IgD-negative memory B cell (primary cell): ENCODE measurements at regions not wholly inside any gene's neighbourhood (a gene's known extent, or its start where the extent isn't known, plus 50 kb on each side); places are given as distances from the start of the nearest gene placed in this dataset.
"Not testable (repeated sequence)": the region's sequence is repeated elsewhere in the genome, so short reads cannot be mapped to it uniquely, and the experiment has no call there.

Source experiments
- H3K27ac Mint-ChIP-seq, 3 donors: one replicate each; pipeline ENCODE4 v1.8.0; 2020 to 2022; ENCODE audit warnings: mild to moderate bottlenecking in 3 of 3, mixed read lengths in 3 of 3, moderate library complexity in 1 of 3
- H3K27me3 Mint-ChIP-seq: one replicate; pipeline ENCODE4 v1.8.0; 2021; ENCODE audit warnings: mixed read lengths
- H3K36me3 Mint-ChIP-seq: one replicate; pipeline ENCODE4 v1.8.0; 2020; ENCODE audit warnings: mild to moderate bottlenecking, mixed read lengths
- H3K4me1 Mint-ChIP-seq, 3 donors: one replicate each; pipeline ENCODE4 v1.8.0; 2020 to 2022; ENCODE audit warnings: mixed read lengths in 3 of 3, mild to moderate bottlenecking in 1 of 3
- H3K4me3 Mint-ChIP-seq, 4 donors: one replicate each; pipeline ENCODE4 v1.8.0; 2020 to 2022; ENCODE audit warnings: mild to moderate bottlenecking in 4 of 4, mixed read lengths in 4 of 4, moderate library complexity in 3 of 4
- H3K9me3 Mint-ChIP-seq, 3 donors: one replicate each; pipeline ENCODE4 v1.8.0; 2020 to 2021; ENCODE audit warnings: mixed read lengths in 3 of 3, mild to moderate bottlenecking in 1 of 3

DNA sequence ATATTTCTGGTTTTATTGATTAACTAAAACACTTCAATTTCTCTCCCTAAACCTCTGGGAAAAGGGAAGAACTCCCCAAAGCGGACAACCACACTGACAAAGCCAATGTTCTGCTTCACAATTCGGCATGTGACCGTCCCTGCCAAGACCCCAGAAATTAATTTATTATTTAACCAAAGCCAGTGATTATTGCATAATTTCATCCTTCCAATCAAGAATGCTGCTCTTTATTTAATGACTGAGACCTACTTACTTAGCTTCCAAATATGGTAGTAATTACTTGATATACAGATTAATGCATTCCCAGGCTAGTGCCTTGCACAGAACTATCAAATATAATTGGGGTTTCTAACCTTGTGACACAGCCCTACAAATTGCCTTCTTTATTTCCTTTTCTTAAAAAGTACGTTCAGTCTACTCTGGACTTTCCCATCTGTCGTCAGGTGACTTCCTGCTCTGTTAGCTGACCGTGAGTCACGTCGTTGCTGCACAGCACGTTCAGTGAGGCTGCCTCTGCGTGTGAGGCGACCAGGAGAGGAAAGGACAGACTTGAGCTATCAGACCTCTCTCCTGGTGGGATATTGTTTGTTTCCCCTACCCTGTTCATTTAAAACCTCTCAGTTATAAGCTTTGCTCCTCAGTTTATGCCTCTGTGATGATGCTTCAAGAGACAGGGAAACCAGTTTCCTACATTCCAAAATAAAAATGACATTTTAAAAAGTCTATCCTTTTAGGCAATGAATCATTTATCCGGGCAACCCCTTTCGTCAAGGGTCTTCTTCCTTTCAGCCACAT is 55.7 kb upstream of the TNFAIP3 start:
- Mint-ChIP-seq H3K9me3 (no peaks in the 10 kb centered on the region), H3K4me1 (peaks cover 18 to 22% (median 21%) of the 10 kb centered on the region in 3 donors)

DNA sequence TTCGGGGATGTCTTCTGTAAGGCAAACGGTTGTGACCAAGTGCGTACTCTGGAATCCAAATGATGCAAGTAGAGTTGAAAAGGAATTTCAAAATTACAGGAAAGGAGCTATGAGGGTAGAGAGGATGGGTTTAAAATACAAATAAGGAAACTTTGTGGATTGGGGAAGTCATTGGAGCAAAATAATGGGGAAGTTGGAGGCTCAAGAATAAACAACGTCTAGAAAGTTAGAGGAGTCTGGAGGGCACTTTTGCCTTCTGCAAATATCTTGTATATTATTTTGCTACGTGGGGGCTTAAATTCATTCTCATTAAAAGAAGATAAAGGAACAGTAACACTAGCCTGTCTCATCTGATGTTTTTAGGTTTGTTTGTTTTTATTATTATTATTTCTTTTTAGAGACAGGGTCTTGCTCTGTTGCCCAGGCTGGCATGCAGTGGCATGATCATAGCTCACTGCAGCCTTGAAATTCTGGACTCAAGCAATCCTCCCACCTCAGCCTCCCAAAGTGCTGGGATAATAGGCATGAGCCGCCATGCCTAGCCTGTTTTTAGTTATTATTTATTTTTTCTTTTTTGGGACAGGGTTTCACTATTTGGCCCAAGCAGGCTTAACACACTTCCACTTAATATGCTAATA is 55.0 kb upstream of the TNFAIP3 start:
- Mint-ChIP-seq H3K27me3 (no peaks in the 10 kb centered on the region), H3K36me3 (peaks cover 2% of the 10 kb centered on the region), H3K27ac (peak overlapping the region; percentile 3 to 90 (median 86)), H3K4me3 (peak overlapping the region in 3 of 4 donors; percentile 70 to 91 (median 90)), H3K4me1 (peaks cover 18 to 23% (median 21%) of the 10 kb centered on the region in 3 donors), H3K9me3 (no peaks in the 10 kb centered on the region)

More for the DNA sequence above, 55.7 kb upstream of the TNFAIP3 start:
- Mint-ChIP-seq H3K27me3 (no peaks in the 10 kb centered on the region), H3K27ac (peak overlapping the region; percentile 3 to 90 (median 86)), H3K36me3 (peaks cover 2% of the 10 kb centered on the region), H3K4me3 (peak overlapping the region; percentile 4 to 91 (median 80))

DNA sequence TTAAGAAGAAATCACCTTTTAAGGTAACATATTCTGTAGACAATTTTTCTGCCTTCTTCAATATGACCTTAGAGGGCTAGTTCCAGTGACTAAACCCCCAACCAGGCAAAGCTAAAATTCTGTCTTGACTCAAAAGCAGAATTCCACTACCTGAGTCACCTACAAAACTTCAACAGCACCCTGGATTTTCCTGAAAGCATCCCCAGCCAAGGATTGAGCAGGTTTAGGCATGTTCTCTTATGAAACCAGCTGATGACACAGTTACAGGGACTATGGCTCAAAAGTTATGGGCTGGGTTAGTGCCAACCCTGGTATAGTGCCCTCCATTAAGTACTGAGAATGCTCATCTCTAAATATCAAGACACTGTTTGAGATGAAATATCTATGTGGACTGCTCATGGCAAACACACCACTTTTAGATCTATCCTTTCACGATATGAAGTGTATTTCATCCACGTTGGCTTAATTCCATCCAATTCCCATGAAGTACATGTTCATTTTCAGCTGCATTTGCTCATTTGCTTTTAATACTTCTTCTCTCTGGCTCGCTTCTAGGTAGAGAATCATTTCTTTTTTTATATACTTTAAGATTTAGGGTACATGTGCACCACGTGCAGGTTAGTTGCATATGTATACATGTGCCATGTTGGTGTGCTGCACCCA is 53.6 kb upstream of the TNFAIP3 start:
- H3K36me3 Mint-ChIP-seq = peaks cover 2% of the 10 kb centered on the region
- no peak overlapping the region for H3K27ac Mint-ChIP-seq
- no peak overlapping the region for H3K4me3 Mint-ChIP-seq
- H3K9me3 Mint-ChIP-seq = no peaks in the 10 kb centered on the region
- H3K4me1 Mint-ChIP-seq = peaks cover 18 to 25% (median 23%) of the 10 kb centered on the region in 3 donors
- H3K27me3 Mint-ChIP-seq = no peaks in the 10 kb centered on the region

DNA sequence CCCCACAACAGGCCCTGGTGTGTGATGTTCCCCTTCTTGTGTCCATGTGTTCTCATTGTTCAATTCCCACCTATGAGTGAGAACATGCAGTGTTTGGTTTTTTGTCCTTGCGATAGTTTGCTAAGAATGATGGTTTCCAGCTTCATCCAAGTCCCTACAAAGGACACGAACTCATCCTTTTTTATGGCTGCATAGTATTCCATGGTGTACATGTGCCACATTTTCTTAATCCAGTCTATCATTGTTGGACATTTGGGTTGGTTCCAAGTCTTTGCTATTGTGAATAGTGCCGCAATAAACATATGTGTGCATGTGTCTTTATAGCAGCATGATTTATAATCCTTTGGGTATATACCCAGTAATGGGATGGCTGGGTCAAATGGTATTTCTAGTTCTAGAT is 53.0 kb upstream of the TNFAIP3 start:
- peaks cover 18 to 27% (median 26%) of the 10 kb centered on the region in 3 donors for H3K4me1 Mint-ChIP-seq
- H3K9me3 Mint-ChIP-seq, H3K27me3 Mint-ChIP-seq, H3K27ac Mint-ChIP-seq, H3K36me3 Mint-ChIP-seq, H3K4me3 Mint-ChIP-seq: not testable (repeated sequence)

DNA sequence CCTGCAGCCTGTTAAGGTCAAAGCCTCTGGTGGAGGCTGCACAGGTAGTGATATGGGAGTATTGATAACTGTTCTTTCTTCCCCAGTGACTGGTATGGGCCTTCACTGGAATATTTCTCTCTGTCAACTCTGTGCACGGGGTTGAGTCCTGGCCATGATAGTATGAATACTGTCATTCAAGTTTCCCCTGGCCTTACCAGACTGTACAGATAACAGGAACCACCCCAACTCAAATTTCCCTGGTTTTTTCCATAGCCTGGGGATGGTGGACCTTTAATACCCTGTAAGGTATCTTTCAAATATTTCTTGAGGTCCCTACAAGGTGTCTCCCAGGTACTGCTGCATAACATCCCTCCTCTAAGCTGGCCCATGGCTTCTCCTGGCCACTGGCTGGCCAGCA is 51.4 kb upstream of the TNFAIP3 start:
- no peaks in the 10 kb centered on the region for H3K9me3 Mint-ChIP-seq
- H3K4me3 Mint-ChIP-seq = no peak overlapping the region
- H3K27me3 Mint-ChIP-seq = no peaks in the 10 kb centered on the region
- peak overlapping the region in 1 of 3 donors; percentile 10 for H3K27ac Mint-ChIP-seq
- H3K4me1 Mint-ChIP-seq = peaks cover 25 to 37% (median 34%) of the 10 kb centered on the region in 3 donors
- H3K36me3 Mint-ChIP-seq = peaks cover 2% of the 10 kb centered on the region

DNA sequence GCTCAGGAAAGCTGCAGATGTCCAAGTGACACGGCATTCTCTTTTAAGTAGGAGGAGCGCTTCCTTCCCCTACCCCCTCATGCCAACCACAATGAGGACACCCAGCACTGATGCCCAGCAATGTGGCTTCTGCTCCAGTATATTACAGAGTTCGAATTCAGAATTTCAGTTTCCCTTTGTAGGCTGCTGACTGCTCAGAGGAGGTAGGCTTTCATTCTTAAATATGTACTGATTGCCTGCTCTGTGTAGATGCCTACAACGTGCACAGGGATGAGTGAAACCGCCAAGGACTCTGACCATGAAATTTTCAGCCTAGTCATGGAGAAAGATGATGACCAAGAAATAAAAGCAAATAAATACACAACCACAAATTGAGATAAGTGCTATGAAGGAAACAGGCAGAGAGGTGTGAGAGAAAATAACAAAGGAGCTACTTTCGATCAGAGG is 50.9 kb upstream of the TNFAIP3 start:
- H3K27ac Mint-ChIP-seq = peak overlapping the region in 1 of 3 donors; percentile 10
- H3K9me3 Mint-ChIP-seq = no peaks in the 10 kb centered on the region
- H3K36me3 Mint-ChIP-seq = no peaks in the 10 kb centered on the region
- H3K4me3 Mint-ChIP-seq = peak overlapping the region in 1 of 4 donors; percentile 45
- no peaks in the 10 kb centered on the region for H3K27me3 Mint-ChIP-seq
- peaks cover 20 to 32% (median 30%) of the 10 kb centered on the region in 3 donors for H3K4me1 Mint-ChIP-seq

DNA sequence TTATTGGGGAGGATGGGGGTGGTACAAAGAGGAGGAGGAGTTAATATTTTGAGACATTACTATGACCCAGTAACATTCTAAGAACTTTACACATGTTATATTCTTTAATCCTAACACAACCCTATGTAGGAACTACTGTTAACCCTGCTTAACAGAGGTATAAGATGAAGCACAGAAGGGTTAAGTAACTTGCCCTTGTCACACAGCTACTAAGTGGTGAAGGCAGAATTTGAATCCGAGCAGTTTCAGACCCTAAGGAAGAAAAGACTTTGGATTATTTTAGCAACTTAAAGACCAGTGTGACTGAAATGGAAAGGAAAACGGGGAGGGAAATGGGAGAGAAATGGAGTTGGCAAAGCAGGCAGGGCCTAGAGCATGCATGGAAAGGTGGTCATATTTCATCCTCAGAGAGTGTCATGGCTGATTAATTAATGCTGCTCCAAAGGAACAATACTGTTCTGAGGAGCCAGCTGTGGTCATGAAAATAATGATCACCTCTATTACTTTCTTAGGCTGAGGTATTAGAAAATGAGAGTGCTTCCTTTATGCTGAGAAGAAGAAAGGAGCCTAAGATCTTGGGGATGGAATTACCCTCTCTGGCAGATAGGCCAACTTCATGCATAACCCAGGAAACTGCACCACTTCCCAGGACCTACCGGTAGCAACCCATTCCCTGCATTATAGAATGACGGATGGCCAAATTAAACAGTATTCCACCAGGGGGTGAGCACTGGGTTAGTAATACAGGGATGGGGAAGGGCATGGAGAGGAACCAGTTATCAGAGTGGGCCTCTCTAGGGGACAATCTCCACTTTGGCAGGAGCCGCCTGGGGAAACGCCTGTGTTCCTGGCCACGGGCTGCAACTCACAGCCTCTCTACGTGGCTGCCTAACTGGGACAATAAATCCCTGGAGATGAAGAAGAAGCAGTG is 50.1 kb upstream of the TNFAIP3 start:
- H3K36me3 Mint-ChIP-seq = no peaks in the 10 kb centered on the region
- H3K4me1 Mint-ChIP-seq = peaks cover 13 to 24% (median 22%) of the 10 kb centered on the region in 3 donors
- no peaks in the 10 kb centered on the region for H3K9me3 Mint-ChIP-seq
- no peak overlapping the region for H3K4me3 Mint-ChIP-seq
- H3K27ac Mint-ChIP-seq = peak overlapping the region in 1 of 3 donors; percentile 64
- H3K27me3 Mint-ChIP-seq = no peaks in the 10 kb centered on the region
